ENCODE measurements at regions not wholly inside any gene's neighbourhood (a gene's known extent, or its start where the extent isn't known, plus 50 kb on each side); places are given as distances from the start of the nearest gene placed in this dataset.

DNA sequence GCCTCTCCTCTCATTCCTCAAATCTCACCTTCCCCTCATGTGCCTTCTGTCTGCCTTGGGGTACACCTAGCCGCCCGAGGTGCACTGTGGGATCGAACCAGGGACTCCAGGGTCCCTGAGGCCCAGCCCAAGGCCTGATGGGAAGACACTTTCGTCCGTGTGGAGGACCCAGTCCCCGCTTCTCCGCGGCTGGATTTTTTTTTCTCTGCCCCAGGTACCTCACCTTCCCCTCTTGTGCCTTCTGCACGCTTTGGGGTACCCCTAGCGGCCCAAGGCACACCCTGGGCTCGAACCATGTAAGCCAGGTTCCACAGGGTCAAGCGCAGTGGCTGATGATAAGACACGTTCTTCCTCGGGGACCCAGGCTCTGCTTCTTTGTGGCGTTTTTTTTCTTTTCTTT is 530.7 kb downstream of the CWH43 start:
- TF ChIP-seq CTBP1 (IDR thresholded peaks at IDR 0.05; ENCODE audit: borderline replicate concordance): no peak
- no peak for TF ChIP-seq FOXA1 (IDR thresholded peaks at IDR 0.05)
- no peak for TF ChIP-seq SP1 (IDR thresholded peaks at IDR 0.05)
- TF ChIP-seq FOXM1 (IDR thresholded peaks at IDR 0.05; ENCODE audit: borderline replicate concordance): no peak
- TF ChIP-seq BHLHE40 (IDR thresholded peaks at IDR 0.05; ENCODE audit: borderline replicate concordance): no peak
- TF ChIP-seq ARNT (IDR thresholded peaks at IDR 0.05): no peak
- TF ChIP-seq FOXK2 (IDR thresholded peaks at IDR 0.05): no peak
- TF ChIP-seq ZNF384 (IDR thresholded peaks at IDR 0.05): no peak

Data from HEK293T (cell line).